Activated gamma-delta T cell (primary cell): ENCODE measurements at regions not wholly inside any gene's neighbourhood (a gene's known extent, or its start where the extent isn't known, plus 50 kb on each side); places are given as distances from the start of the nearest gene placed in this dataset.

Experiments
- DNase-seq: peaks from one replicate; lab custom pipeline; 2025; lab: John Stamatoyannopoulos, UW

GRCh38 chr6:66808771-66809170 lies 1101.7 kb upstream of the EYS start:
- DNase-seq, result no peak

- no peak for DNase-seq
Observed at GRCh38 chr6:66796987-66797386, 1090.0 kb upstream of the EYS start.

- no peak for DNase-seq
Observed at GRCh38 chr6:66788579-66788978, 1081.6 kb upstream of the EYS start.

- no peak for DNase-seq
Observed at GRCh38 chr6:66772800-66773199, 1065.8 kb upstream of the EYS start.

GRCh38 chr6:66771626-66772025 lies 1064.6 kb upstream of the EYS start:
- DNase-seq, result no peak

GRCh38 chr6:66751630-66752029 lies 1044.6 kb upstream of the EYS start:
- no peak for DNase-seq

GRCh38 chr6:66740346-66740745 lies 1033.3 kb upstream of the EYS start:
- no peak for DNase-seq

- DNase-seq, result no peak
Observed at GRCh38 chr6:66735106-66735890, 1028.3 kb upstream of the EYS start.

- no peak for DNase-seq
Observed at GRCh38 chr6:66731310-66731709, 1024.3 kb upstream of the EYS start.

- no peak for DNase-seq
Observed at GRCh38 chr6:66725670-66726069, 1018.6 kb upstream of the EYS start.

- DNase-seq, result no peak
Observed at GRCh38 chr6:66717801-66718200, 1010.8 kb upstream of the EYS start.

- no peak for DNase-seq
Observed at GRCh38 chr6:66699385-66699784, 992.4 kb upstream of the EYS start.

- DNase-seq, result no peak
Observed at GRCh38 chr6:66689608-66690007, 982.6 kb upstream of the EYS start.

- no peak for DNase-seq
Observed at GRCh38 chr6:66687611-66688140, 980.6 kb upstream of the EYS start.

GRCh38 chr6:66675906-66676305 lies 968.9 kb upstream of the EYS start:
- DNase-seq, result no peak

GRCh38 chr6:66664112-66664511 lies 957.1 kb upstream of the EYS start:
- no peak for DNase-seq

- no peak for DNase-seq
Observed at GRCh38 chr6:66662721-66663507, 955.9 kb upstream of the EYS start.

GRCh38 chr6:66662196-66662595 lies 955.2 kb upstream of the EYS start:
- DNase-seq, result no peak

GRCh38 chr6:66655420-66655819 lies 948.4 kb upstream of the EYS start:
- no peak for DNase-seq

- DNase-seq, result no peak
Observed at GRCh38 chr6:66638518-66638917, 931.5 kb upstream of the EYS start.

GRCh38 chr6:66638099-66638498 lies 931.1 kb upstream of the EYS start:
- no peak for DNase-seq

GRCh38 chr6:66628917-66629316 lies 921.9 kb upstream of the EYS start:
- DNase-seq, result no peak

- DNase-seq, result no peak
Observed at GRCh38 chr6:66623050-66623449, 916.0 kb upstream of the EYS start.
